Panc1 (cell line): ENCODE measurements at regions not wholly inside any gene's neighbourhood (a gene's known extent, or its start where the extent isn't known, plus 50 kb on each side); places are given as distances from the start of the nearest gene placed in this dataset.

Experiments
- POLR2AphosphoS5 ChIP-seq: IDR thresholded peaks from 2 replicates; pipeline ENCODE4 v1.6.1; 2012; ENCODE audit warnings: mild to moderate bottlenecking, low read depth, low read length, moderate library complexity
- TF ChIP-seq, protein P1 (sequence below): fragments of 450-650 bp; IDR thresholded peaks from 2 replicates; pipeline ENCODE4 v1.5.1; 2017; ENCODE audit warnings: mild to moderate bottlenecking

DNA sequence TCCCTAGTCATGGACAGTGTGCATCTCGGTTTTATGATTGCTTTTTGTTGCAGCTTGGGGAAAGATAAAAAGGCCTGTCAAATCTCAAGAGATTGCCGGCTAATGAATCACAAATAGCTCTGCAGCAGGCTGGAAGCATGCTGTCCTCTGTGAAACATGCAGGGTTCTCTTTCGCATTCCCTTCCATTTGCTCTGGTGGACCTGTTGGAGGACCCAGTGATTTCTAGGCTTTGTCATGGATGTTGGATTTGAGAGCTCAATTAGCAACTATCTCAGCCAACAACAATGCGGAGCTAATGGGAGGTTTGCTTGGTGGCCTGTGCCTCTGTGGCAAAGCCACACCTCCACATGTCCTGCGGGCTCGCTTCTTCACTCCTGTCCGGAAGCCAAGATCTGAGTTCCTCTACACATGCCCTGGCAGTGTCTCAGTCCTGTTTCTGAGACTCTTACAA lies 418.1 kb upstream of the ARGLU1 start:
- TF ChIP-seq, protein P1, sequence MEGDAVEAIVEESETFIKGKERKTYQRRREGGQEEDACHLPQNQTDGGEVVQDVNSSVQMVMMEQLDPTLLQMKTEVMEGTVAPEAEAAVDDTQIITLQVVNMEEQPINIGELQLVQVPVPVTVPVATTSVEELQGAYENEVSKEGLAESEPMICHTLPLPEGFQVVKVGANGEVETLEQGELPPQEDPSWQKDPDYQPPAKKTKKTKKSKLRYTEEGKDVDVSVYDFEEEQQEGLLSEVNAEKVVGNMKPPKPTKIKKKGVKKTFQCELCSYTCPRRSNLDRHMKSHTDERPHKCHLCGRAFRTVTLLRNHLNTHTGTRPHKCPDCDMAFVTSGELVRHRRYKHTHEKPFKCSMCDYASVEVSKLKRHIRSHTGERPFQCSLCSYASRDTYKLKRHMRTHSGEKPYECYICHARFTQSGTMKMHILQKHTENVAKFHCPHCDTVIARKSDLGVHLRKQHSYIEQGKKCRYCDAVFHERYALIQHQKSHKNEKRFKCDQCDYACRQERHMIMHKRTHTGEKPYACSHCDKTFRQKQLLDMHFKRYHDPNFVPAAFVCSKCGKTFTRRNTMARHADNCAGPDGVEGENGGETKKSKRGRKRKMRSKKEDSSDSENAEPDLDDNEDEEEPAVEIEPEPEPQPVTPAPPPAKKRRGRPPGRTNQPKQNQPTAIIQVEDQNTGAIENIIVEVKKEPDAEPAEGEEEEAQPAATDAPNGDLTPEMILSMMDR, result no peak
- no peak for TF ChIP-seq POLR2AphosphoS5
